ENCODE measurements at regions not wholly inside any gene's neighbourhood (a gene's known extent, or its start where the extent isn't known, plus 50 kb on each side); places are given as distances from the start of the nearest gene placed in this dataset.

- WGBS (ENCODE audit: extremely low coverage, insufficient coverage, insufficient read length) = no CpG with 5 or more reads among the region's 4 CpGs
- H3K4me1 ChIP-seq (ENCODE audit: control insufficient read depth in 1 of 2, insufficient read depth in 2 of 2, low read length in 2 of 2) = no peaks in the 10 kb centered on the region
These were observed 397.8 kb downstream of the IGSF11 start for GRCh38 chr3:118636841-118637240.

DNA sequence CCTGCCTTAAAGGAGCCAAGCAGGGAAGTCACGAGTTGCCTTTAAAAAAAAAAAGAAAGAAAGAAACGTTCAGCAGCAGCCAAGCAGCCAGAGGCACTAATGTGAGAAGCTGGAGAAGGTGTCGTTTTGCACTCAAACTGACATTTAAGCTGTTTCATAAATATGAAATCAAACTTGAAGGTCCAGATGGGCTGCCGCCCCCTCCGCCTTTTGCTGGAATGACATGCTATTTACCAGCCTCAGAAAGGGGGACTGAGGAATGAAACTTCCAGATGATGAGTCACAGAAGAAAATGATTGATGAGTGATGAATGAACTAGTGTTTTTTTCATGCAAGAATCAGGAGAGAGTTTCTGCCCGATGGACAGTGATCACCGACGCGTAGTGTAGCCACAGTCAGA, 396.8 kb downstream of the IGSF11 start:
- Histone ChIP-seq H3K9ac (ENCODE audit: low read length) (no peak overlapping the region), H3K23ac (ENCODE audit: low read length) (no peak overlapping the region), H4K12ac (ENCODE audit: low read depth, low read length) (no peak overlapping the region), H3K4me2 (ENCODE audit: low read length) (no peak overlapping the region), H2BK120ac (ENCODE audit: insufficient read depth, low read length, poor library complexity) (no peak overlapping the region), H2BK12ac (ENCODE audit: low read length) (no peak overlapping the region), H3K4me3 (ENCODE audit: low read depth, low read length) (no peak overlapping the region), H3K9me3 (ENCODE audit: insufficient read depth, low read depth, low read length) (no peaks in the 10 kb centered on the region), H3K4ac (ENCODE audit: low read depth, low read length) (no peak overlapping the region), H4K91ac (ENCODE audit: low read depth, low read length) (no peak overlapping the region), H3K36me3 (ENCODE audit: control insufficient read depth in 1 of 2, insufficient read depth in 2 of 2, low read length in 2 of 2) (no peaks in the 10 kb centered on the region), H3K79me2 (ENCODE audit: control insufficient read depth, insufficient read depth, low read length, poor library complexity) (no peaks in the 10 kb centered on the region), H3K14ac (ENCODE audit: low read length) (no peak overlapping the region), H2BK5ac (ENCODE audit: low read depth, low read length, poor library complexity) (no peak overlapping the region), H2AK5ac (ENCODE audit: low read length) (no peak overlapping the region), H3K27ac (ENCODE audit: low read depth, low read length) (no peak overlapping the region), H3K79me1 (ENCODE audit: low read length) (no peaks in the 10 kb centered on the region), H2AFZ (ENCODE audit: insufficient read depth, low read length, poor library complexity) (no peak overlapping the region), H3K18ac (ENCODE audit: low read length) (no peak overlapping the region), H3K27me3 (ENCODE audit: insufficient read depth, low read length) (no peaks in the 10 kb centered on the region), H3K4me1 (ENCODE audit: control insufficient read depth in 1 of 2, insufficient read depth in 2 of 2, low read length in 2 of 2) (no peaks in the 10 kb centered on the region), H4K8ac (ENCODE audit: low read depth, low read length) (no peak overlapping the region)
- no CpG with 5 or more reads among the region's 9 CpGs for WGBS (ENCODE audit: extremely low coverage, insufficient coverage, insufficient read length)
- no peak for DNase-seq

More at GRCh38 chr3:118636841-118637240, 397.8 kb downstream of the IGSF11 start:
- no peak overlapping the region for H3K4me2 ChIP-seq (ENCODE audit: low read length)
- H3K27ac ChIP-seq (ENCODE audit: low read depth, low read length) = no peak overlapping the region
- no peak overlapping the region for H4K8ac ChIP-seq (ENCODE audit: low read depth, low read length)
- peak in 1 of 2 donors; percentile 3 for DNase-seq
- no peaks in the 10 kb centered on the region for H3K9me3 ChIP-seq (ENCODE audit: insufficient read depth, low read depth, low read length)
- H3K36me3 ChIP-seq (ENCODE audit: control insufficient read depth in 1 of 2, insufficient read depth in 2 of 2, low read length in 2 of 2) = no peaks in the 10 kb centered on the region
- H3K14ac ChIP-seq (ENCODE audit: low read length) = no peak overlapping the region
- no peak overlapping the region for H2AFZ ChIP-seq (ENCODE audit: insufficient read depth, low read length, poor library complexity)
- H2AK5ac ChIP-seq (ENCODE audit: low read length) = no peak overlapping the region
- no peak overlapping the region for H2BK120ac ChIP-seq (ENCODE audit: insufficient read depth, low read length, poor library complexity)
- no peak overlapping the region for H3K9ac ChIP-seq (ENCODE audit: low read length)
- no peaks in the 10 kb centered on the region for H3K79me2 ChIP-seq (ENCODE audit: control insufficient read depth, insufficient read depth, low read length, poor library complexity)
- H3K4me3 ChIP-seq (ENCODE audit: low read depth, low read length) = no peak overlapping the region
- no peak overlapping the region for H4K91ac ChIP-seq (ENCODE audit: low read depth, low read length)
- H3K18ac ChIP-seq (ENCODE audit: low read length) = no peak overlapping the region
- no peak overlapping the region for H3K23ac ChIP-seq (ENCODE audit: low read length)
- H2BK5ac ChIP-seq (ENCODE audit: low read depth, low read length, poor library complexity) = no peak overlapping the region
- no peaks in the 10 kb centered on the region for H3K27me3 ChIP-seq (ENCODE audit: insufficient read depth, low read length)
- no peak overlapping the region for H3K4ac ChIP-seq (ENCODE audit: low read depth, low read length)
- H4K12ac ChIP-seq (ENCODE audit: low read depth, low read length) = no peak overlapping the region
- H3K79me1 ChIP-seq (ENCODE audit: low read length) = no peaks in the 10 kb centered on the region
- no peak overlapping the region for H2BK12ac ChIP-seq (ENCODE audit: low read length)

DNA sequence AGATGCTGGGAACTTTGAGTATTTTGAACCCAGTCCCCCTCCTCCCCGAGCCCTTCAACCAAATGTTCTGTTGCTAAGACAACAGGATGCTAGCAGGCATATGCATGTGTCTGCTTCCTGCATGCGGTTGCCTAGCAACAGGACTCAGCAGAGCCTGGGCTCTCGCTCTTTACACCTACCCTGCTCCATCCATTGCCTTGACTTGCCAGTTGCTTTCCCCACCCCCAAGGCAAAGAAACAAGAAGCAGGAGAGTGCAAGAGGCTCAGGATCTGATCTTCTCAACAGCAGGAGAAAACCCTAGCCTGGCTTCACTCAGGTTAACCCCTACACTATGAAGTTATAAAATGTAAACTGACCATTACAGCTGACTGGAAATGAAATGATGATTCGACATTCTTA, 393.0 kb downstream of the IGSF11 start:
- Histone ChIP-seq H2BK120ac (ENCODE audit: insufficient read depth, low read length, poor library complexity) (no peak overlapping the region), H2BK12ac (ENCODE audit: low read length) (no peak overlapping the region), H3K4me2 (ENCODE audit: low read length) (no peak overlapping the region), H2AFZ (ENCODE audit: insufficient read depth, low read length, poor library complexity) (no peak overlapping the region), H3K79me1 (ENCODE audit: low read length) (no peaks in the 10 kb centered on the region), H3K27me3 (ENCODE audit: insufficient read depth, low read length) (no peaks in the 10 kb centered on the region), H3K9me3 (ENCODE audit: insufficient read depth, low read depth, low read length) (no peaks in the 10 kb centered on the region), H4K91ac (ENCODE audit: low read depth, low read length) (no peak overlapping the region), H4K12ac (ENCODE audit: low read depth, low read length) (no peak overlapping the region), H3K4me3 (ENCODE audit: low read depth, low read length) (no peak overlapping the region), H3K23ac (ENCODE audit: low read length) (no peak overlapping the region), H3K4ac (ENCODE audit: low read depth, low read length) (no peak overlapping the region), H2BK5ac (ENCODE audit: low read depth, low read length, poor library complexity) (no peak overlapping the region), H3K36me3 (ENCODE audit: control insufficient read depth in 1 of 2, insufficient read depth in 2 of 2, low read length in 2 of 2) (no peaks in the 10 kb centered on the region), H3K4me1 (ENCODE audit: control insufficient read depth in 1 of 2, insufficient read depth in 2 of 2, low read length in 2 of 2) (no peaks in the 10 kb centered on the region), H3K27ac (ENCODE audit: low read depth, low read length) (no peak overlapping the region), H3K18ac (ENCODE audit: low read length) (no peak overlapping the region), H3K79me2 (ENCODE audit: control insufficient read depth, insufficient read depth, low read length, poor library complexity) (no peaks in the 10 kb centered on the region), H3K14ac (ENCODE audit: low read length) (no peak overlapping the region), H2AK5ac (ENCODE audit: low read length) (no peak overlapping the region), H4K8ac (ENCODE audit: low read depth, low read length) (no peak overlapping the region), H3K9ac (ENCODE audit: low read length) (no peak overlapping the region)
- no peak for DNase-seq
- no CpG with 5 or more reads among the region's 4 CpGs for WGBS (ENCODE audit: extremely low coverage, insufficient coverage, insufficient read length)

- no peaks in the 10 kb centered on the region for H3K79me1 ChIP-seq (ENCODE audit: low read length)
- no peak overlapping the region for H3K9ac ChIP-seq (ENCODE audit: low read length)
- H3K27ac ChIP-seq (ENCODE audit: low read depth, low read length) = no peak overlapping the region
- no peaks in the 10 kb centered on the region for H3K9me3 ChIP-seq (ENCODE audit: insufficient read depth, low read depth, low read length)
- no peaks in the 10 kb centered on the region for H3K4me1 ChIP-seq (ENCODE audit: control insufficient read depth in 1 of 2, insufficient read depth in 2 of 2, low read length in 2 of 2)
- H3K23ac ChIP-seq (ENCODE audit: low read length) = no peak overlapping the region
- DNase-seq = no peak
- H2BK12ac ChIP-seq (ENCODE audit: low read length) = no peak overlapping the region
- no peak overlapping the region for H3K4ac ChIP-seq (ENCODE audit: low read depth, low read length)
- no peak overlapping the region for H3K4me2 ChIP-seq (ENCODE audit: low read length)
- no peaks in the 10 kb centered on the region for H3K27me3 ChIP-seq (ENCODE audit: insufficient read depth, low read length)
- no peak overlapping the region for H3K18ac ChIP-seq (ENCODE audit: low read length)
- H3K79me2 ChIP-seq (ENCODE audit: control insufficient read depth, insufficient read depth, low read length, poor library complexity) = no peaks in the 10 kb centered on the region
- no peak overlapping the region for H4K12ac ChIP-seq (ENCODE audit: low read depth, low read length)
- no peak overlapping the region for H2AK5ac ChIP-seq (ENCODE audit: low read length)
- no peaks in the 10 kb centered on the region for H3K36me3 ChIP-seq (ENCODE audit: control insufficient read depth in 1 of 2, insufficient read depth in 2 of 2, low read length in 2 of 2)
- H2BK5ac ChIP-seq (ENCODE audit: low read depth, low read length, poor library complexity) = no peak overlapping the region
- no peak overlapping the region for H2BK120ac ChIP-seq (ENCODE audit: insufficient read depth, low read length, poor library complexity)
- H2AFZ ChIP-seq (ENCODE audit: insufficient read depth, low read length, poor library complexity) = no peak overlapping the region
- no peak overlapping the region for H3K4me3 ChIP-seq (ENCODE audit: low read depth, low read length)
- H3K14ac ChIP-seq (ENCODE audit: low read length) = no peak overlapping the region
- no CpG with 5 or more reads among the region's 2 CpGs for WGBS (ENCODE audit: extremely low coverage, insufficient coverage, insufficient read length)
- H4K91ac ChIP-seq (ENCODE audit: low read depth, low read length) = no peak overlapping the region
- H4K8ac ChIP-seq (ENCODE audit: low read depth, low read length) = no peak overlapping the region
These were observed 363.5 kb downstream of the IGSF11 start for GRCh38 chr3:118671192-118671591.

Measured in trophoblast cell (in vitro differentiated cells and primary cell).